ENCODE measurements at regions not wholly inside any gene's neighbourhood (a gene's known extent, or its start where the extent isn't known, plus 50 kb on each side); places are given as distances from the start of the nearest gene placed in this dataset.
"Not testable (repeated sequence)": the region's sequence is repeated elsewhere in the genome, so short reads cannot be mapped to it uniquely, and the experiment has no call there.

- H3K9ac ChIP-seq (ENCODE audit: insufficient read length, low read depth): peak overlapping the region; percentile 71
These were observed 113.2 kb upstream of the PPP2R3B start for GRCh38 chrX:499870-500364.

DNA sequence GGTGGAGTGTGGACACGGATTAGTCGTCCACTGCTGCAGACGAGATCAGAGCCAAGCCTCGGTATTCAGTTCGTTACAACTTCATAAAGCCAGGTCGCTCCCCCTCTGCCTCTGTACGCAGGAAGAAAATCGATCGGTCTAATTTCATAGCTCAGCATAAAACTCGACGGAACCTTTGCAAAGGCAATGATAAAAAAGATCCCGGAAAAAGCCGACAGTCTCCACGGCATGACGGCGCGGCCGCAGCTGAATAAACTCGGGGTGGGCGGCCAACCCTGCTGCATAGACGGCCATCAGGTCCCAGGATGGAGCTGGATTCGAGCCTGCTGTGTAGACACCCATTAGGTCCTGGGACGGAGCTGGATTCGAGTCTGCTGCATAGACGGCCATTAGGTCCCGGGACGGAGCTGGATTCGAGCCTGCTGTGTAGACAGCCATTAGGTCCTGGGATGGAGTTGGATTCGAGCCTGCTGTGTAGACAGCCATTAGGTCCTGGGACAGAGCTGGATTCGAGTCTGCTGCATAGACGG, 113.8 kb upstream of the PPP2R3B start:
- Histone ChIP-seq H3K27me3 (ENCODE audit: insufficient read depth, insufficient read length) (peaks cover 42% of the 10 kb centered on the region), H3K9ac (ENCODE audit: insufficient read length, low read depth) (peak overlapping the region; percentile 71), H3K9me3 (ENCODE audit: insufficient read depth, low read length) (no peaks in the 10 kb centered on the region), H3K4me1 (ENCODE audit: insufficient read depth, insufficient read length) (peaks cover 12% of the 10 kb centered on the region), H3K36me3 (ENCODE audit: insufficient read depth, insufficient read length, low read length) (no peaks in the 10 kb centered on the region), H3K4me3 (ENCODE audit: insufficient read length, low read depth) (peak overlapping the region; percentile 24)
- no peak for DNase-seq (ENCODE audit: low read depth, low spot score)
- no peak for TF ChIP-seq SUZ12 (IDR thresholded peaks at IDR 0.05; ENCODE audit: extremely low read depth, insufficient read depth, insufficient read length)
- no peak for TF ChIP-seq ZNF274 (IDR thresholded peaks at IDR 0.05; ENCODE audit: low read depth, low read length)
- no peak for TF ChIP-seq YY1 (IDR thresholded peaks at IDR 0.05; ENCODE audit: insufficient read depth, insufficient read length)

More at GRCh38 chrX:499870-500364, 113.2 kb upstream of the PPP2R3B start:
- H3K4me1 ChIP-seq (ENCODE audit: insufficient read depth, insufficient read length): peaks cover 12% of the 10 kb centered on the region
- H3K4me3 ChIP-seq (ENCODE audit: insufficient read length, low read depth): peak overlapping the region; percentile 24
- TF ChIP-seq YY1 (IDR thresholded peaks at IDR 0.05; ENCODE audit: insufficient read depth, insufficient read length): no peak
- no peak for TF ChIP-seq ZNF274 (IDR thresholded peaks at IDR 0.05; ENCODE audit: low read depth, low read length)
- no peak for TF ChIP-seq SUZ12 (IDR thresholded peaks at IDR 0.05; ENCODE audit: extremely low read depth, insufficient read depth, insufficient read length)
- H3K9me3 ChIP-seq (ENCODE audit: insufficient read depth, low read length): no peaks in the 10 kb centered on the region
- H3K27me3 ChIP-seq (ENCODE audit: insufficient read depth, insufficient read length): peaks cover 42% of the 10 kb centered on the region
- no peaks in the 10 kb centered on the region for H3K36me3 ChIP-seq (ENCODE audit: insufficient read depth, insufficient read length, low read length)
- DNase-seq (ENCODE audit: low read depth, low spot score): peak; percentile 80

DNA sequence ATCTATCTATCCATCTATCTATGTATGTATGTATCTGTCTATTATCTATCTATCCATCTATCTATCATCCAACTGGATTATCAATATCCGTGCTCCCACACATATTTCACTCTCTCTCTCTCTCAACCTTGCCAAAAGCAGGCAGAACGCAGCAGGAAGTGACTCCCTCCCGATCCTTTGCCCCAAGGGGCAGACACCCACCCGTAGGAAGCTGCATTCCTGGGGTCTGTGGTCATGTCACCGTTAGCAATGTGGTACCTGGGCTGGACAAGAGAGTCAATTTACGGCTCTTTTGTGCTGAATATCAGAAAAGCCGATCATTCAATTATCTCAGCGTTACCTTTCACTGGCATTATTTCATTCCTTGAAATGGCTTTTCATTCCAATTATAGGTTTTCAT, 119.6 kb upstream of the PPP2R3B start:
- TF ChIP-seq ZNF274 (IDR thresholded peaks at IDR 0.05; ENCODE audit: low read depth, low read length) (no peak), SUZ12 (IDR thresholded peaks at IDR 0.05; ENCODE audit: extremely low read depth, insufficient read depth, insufficient read length) (no peak), YY1 (IDR thresholded peaks at IDR 0.05; ENCODE audit: insufficient read depth, insufficient read length) (no peak)

GRCh38 chrX:508163-508562, 121.5 kb upstream of the PPP2R3B start:
- Histone ChIP-seq H3K36me3 (ENCODE audit: insufficient read depth, insufficient read length, low read length) (no peaks in the 10 kb centered on the region), H3K27me3 (ENCODE audit: insufficient read depth, insufficient read length) (peaks cover 17% of the 10 kb centered on the region), H3K4me1 (ENCODE audit: insufficient read depth, insufficient read length) (peaks cover 3% of the 10 kb centered on the region), H3K9me3 (ENCODE audit: insufficient read depth, low read length) (no peaks in the 10 kb centered on the region), H3K9ac (ENCODE audit: insufficient read length, low read depth) (no peak overlapping the region), H3K4me3 (ENCODE audit: insufficient read length, low read depth) (no peak overlapping the region)
- no peak for DNase-seq (ENCODE audit: low read depth, low spot score)
- TF ChIP-seq SUZ12 (IDR thresholded peaks at IDR 0.05; ENCODE audit: extremely low read depth, insufficient read depth, insufficient read length): no peak
- no peak for TF ChIP-seq ZNF274 (IDR thresholded peaks at IDR 0.05; ENCODE audit: low read depth, low read length)
- TF ChIP-seq YY1 (IDR thresholded peaks at IDR 0.05; ENCODE audit: insufficient read depth, insufficient read length): no peak

More for the DNA sequence above, 119.6 kb upstream of the PPP2R3B start:
- Histone ChIP-seq H3K4me3 (ENCODE audit: insufficient read length, low read depth) (no peak overlapping the region), H3K9ac (ENCODE audit: insufficient read length, low read depth) (no peak overlapping the region), H3K4me1 (ENCODE audit: insufficient read depth, insufficient read length) (peaks cover 3% of the 10 kb centered on the region), H3K27me3 (ENCODE audit: insufficient read depth, insufficient read length) (peaks cover 16% of the 10 kb centered on the region), H3K36me3 (ENCODE audit: insufficient read depth, insufficient read length, low read length) (no peaks in the 10 kb centered on the region), H3K9me3 (ENCODE audit: insufficient read depth, low read length) (no peaks in the 10 kb centered on the region)
- DNase-seq (ENCODE audit: low read depth, low spot score): no peak

DNA sequence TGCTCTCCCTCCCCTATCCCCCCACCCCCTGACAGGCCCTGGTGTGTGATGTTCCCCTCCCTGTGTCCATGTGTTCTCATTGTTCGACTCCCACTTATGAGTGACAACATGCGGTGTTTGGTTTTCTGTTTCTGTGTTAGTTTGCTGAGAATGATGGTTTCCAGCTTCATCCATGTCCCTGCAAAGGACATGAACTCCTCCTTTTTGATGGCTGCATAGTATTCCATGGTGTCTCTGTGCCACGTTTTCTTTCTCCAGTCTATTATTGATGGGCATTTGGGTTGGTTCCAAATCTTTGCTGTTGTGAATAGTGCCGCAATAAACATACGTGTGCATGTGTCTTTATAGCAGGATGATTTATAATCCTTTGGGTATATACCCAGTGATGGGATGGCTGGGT, 121.8 kb upstream of the SHOX start:
- not testable (repeated sequence) for H3K9me3 ChIP-seq (ENCODE audit: insufficient read depth, low read length); DNase-seq (ENCODE audit: low read depth, low spot score); H3K9ac ChIP-seq (ENCODE audit: insufficient read length, low read depth); H3K36me3 ChIP-seq (ENCODE audit: insufficient read depth, insufficient read length, low read length); H3K4me1 ChIP-seq (ENCODE audit: insufficient read depth, insufficient read length); H3K4me3 ChIP-seq (ENCODE audit: insufficient read length, low read depth)
- H3K27me3 ChIP-seq (ENCODE audit: insufficient read depth, insufficient read length): peaks cover 17% of the 10 kb centered on the region

- H3K27me3 ChIP-seq (ENCODE audit: insufficient read depth, insufficient read length): peaks cover 21% of the 10 kb centered on the region
- DNase-seq (ENCODE audit: low read depth, low spot score); H3K9ac ChIP-seq (ENCODE audit: insufficient read length, low read depth): not testable (repeated sequence)
These were observed 119.5 kb upstream of the SHOX start for GRCh38 chrX:511089-511488.

GRCh38 chrX:518319-518718, 112.3 kb upstream of the SHOX start:
- no peaks in the 10 kb centered on the region for H3K4me1 ChIP-seq (ENCODE audit: insufficient read depth, insufficient read length)
- H3K9me3 ChIP-seq (ENCODE audit: insufficient read depth, low read length): no peaks in the 10 kb centered on the region
- no peak overlapping the region for H3K9ac ChIP-seq (ENCODE audit: insufficient read length, low read depth)
- H3K4me3 ChIP-seq (ENCODE audit: insufficient read length, low read depth): no peak overlapping the region
- DNase-seq (ENCODE audit: low read depth, low spot score): no peak
- H3K36me3 ChIP-seq (ENCODE audit: insufficient read depth, insufficient read length, low read length): no peaks in the 10 kb centered on the region
- peaks cover 6% of the 10 kb centered on the region for H3K27me3 ChIP-seq (ENCODE audit: insufficient read depth, insufficient read length)
- TF ChIP-seq SUZ12 (IDR thresholded peaks at IDR 0.05; ENCODE audit: extremely low read depth, insufficient read depth, insufficient read length) (no peak), YY1 (IDR thresholded peaks at IDR 0.05; ENCODE audit: insufficient read depth, insufficient read length) (no peak), ZNF274 (IDR thresholded peaks at IDR 0.05; ENCODE audit: low read depth, low read length) (no peak)

More at GRCh38 chrX:511089-511488, 119.5 kb upstream of the SHOX start:
- H3K4me3 ChIP-seq (ENCODE audit: insufficient read length, low read depth); H3K36me3 ChIP-seq (ENCODE audit: insufficient read depth, insufficient read length, low read length); H3K9me3 ChIP-seq (ENCODE audit: insufficient read depth, low read length); H3K4me1 ChIP-seq (ENCODE audit: insufficient read depth, insufficient read length): not testable (repeated sequence)

DNA sequence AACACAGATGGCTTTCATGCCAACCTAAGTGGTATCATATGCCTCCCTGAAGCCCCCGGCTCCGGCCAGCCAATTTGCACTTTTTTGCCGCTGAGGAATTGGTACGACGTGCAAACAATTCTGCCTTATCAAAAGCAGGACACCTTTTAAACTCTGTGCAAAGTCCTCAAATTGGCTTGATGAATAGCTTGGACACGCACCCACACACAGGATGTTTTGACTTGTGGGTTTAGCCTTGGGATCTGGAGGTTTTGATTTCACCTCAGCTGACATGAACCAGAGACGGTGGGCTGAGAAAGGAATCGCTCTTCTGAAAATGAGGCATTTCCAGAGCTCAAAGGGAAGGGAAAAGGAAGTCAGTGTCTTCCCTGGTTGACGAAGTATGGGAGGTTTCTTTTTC, 110.8 kb upstream of the SHOX start:
- TF ChIP-seq ZNF274 (IDR thresholded peaks at IDR 0.05; ENCODE audit: low read depth, low read length) (no peak), SUZ12 (IDR thresholded peaks at IDR 0.05; ENCODE audit: extremely low read depth, insufficient read depth, insufficient read length) (no peak)
- Histone ChIP-seq H3K9me3 (ENCODE audit: insufficient read depth, low read length) (no peaks in the 10 kb centered on the region), H3K27me3 (ENCODE audit: insufficient read depth, insufficient read length) (peaks cover 6% of the 10 kb centered on the region), H3K36me3 (ENCODE audit: insufficient read depth, insufficient read length, low read length) (no peaks in the 10 kb centered on the region), H3K4me1 (ENCODE audit: insufficient read depth, insufficient read length) (no peaks in the 10 kb centered on the region), H3K9ac (ENCODE audit: insufficient read length, low read depth) (no peak overlapping the region), H3K4me3 (ENCODE audit: insufficient read length, low read depth) (no peak overlapping the region)
- DNase-seq (ENCODE audit: low read depth, low spot score): no peak

All from NT2/D1 (cell line).